H1 (cell line): ENCODE measurements at regions not wholly inside any gene's neighbourhood (a gene's known extent, or its start where the extent isn't known, plus 50 kb on each side); places are given as distances from the start of the nearest gene placed in this dataset.

Experiments
- CHD1 ChIP-seq: IDR thresholded peaks from 2 replicates; pipeline ENCODE4 v1.6.1; 2012; ENCODE audit warnings: low read depth, low read length, improper control_type of control experiment
- CHD7 ChIP-seq: fragments of 300-600 bp; sonication (generic); IDR thresholded peaks from 2 replicates; pipeline ENCODE4 v1.7.1; 2012; ENCODE audit warnings: low read length, moderate library complexity, mild to moderate bottlenecking, inconsistent platforms; ENCODE audit not compliant: insufficient replicate concordance
- CREB1 ChIP-seq: IDR thresholded peaks from 2 replicates; pipeline ENCODE4 v1.6.1; 2012; ENCODE audit warnings: inconsistent platforms
- CTCF ChIP-seq, 3 experiments: IDR thresholded peaks; 1 replicate in 2 of 3; 2 replicates in 1 of 3; pipeline versions ENCODE4 v1.5.1 to v1.6.1; 2011; ENCODE audit warnings: low read length in 3 of 3, mild to moderate bottlenecking in 3 of 3, inconsistent platforms in 2 of 3, low read depth in 1 of 3, moderate library complexity in 1 of 3; ENCODE audit not compliant: insufficient read depth in 1 of 3; ENCODE audit errors: control extremely low read depth in 1 of 3
- EP300 ChIP-seq, 2 experiments: IDR thresholded peaks; 1 replicate in 1 of 2; 2 replicates in 1 of 2; pipeline ENCODE4 v1.6.1; 2011 to 2012; ENCODE audit warnings: low read depth in 2 of 2, low read length in 2 of 2, mild to moderate bottlenecking in 2 of 2, borderline replicate concordance in 1 of 2, inconsistent platforms in 1 of 2, moderate library complexity in 1 of 2
- POLR2AphosphoS5 ChIP-seq: IDR thresholded peaks from 2 replicates; pipeline ENCODE4 v1.6.1; 2011; ENCODE audit warnings: low read depth, low read length
- RBBP5 ChIP-seq: IDR thresholded peaks from 2 replicates; pipeline ENCODE4 v1.7.1; 2012; ENCODE audit warnings: low read depth, mild to moderate bottlenecking, inconsistent platforms, low read length, moderate library complexity, borderline replicate concordance
- SP2 ChIP-seq: IDR thresholded peaks from 2 replicates; pipeline ENCODE4 v1.6.1; 2012; ENCODE audit warnings: mild to moderate bottlenecking, low read length, inconsistent platforms
- SUZ12 ChIP-seq: fragments of 200-600 bp; sonication (generic); IDR thresholded peaks from 2 replicates; pipeline ENCODE4 v1.6.1; 2012; ENCODE audit warnings: mild to moderate bottlenecking, inconsistent platforms, low read length, moderate library complexity, mixed read lengths
- TAF7 ChIP-seq: optimal IDR thresholded peaks from 2 replicates; pipeline ENCODE3; 2011; ENCODE audit warnings: low read depth, mild to moderate bottlenecking, inconsistent platforms, low read length, moderate library complexity, borderline replicate concordance

- TF ChIP-seq CHD7 (no peak), EP300 (IDR thresholded peaks at IDR 0.05; ENCODE audit: borderline replicate concordance in 1 of 2, low read depth in 2 of 2, low read length in 2 of 2) (no peak), POLR2AphosphoS5 (no peak), TAF7 (no peak), RBBP5 (no peak), CREB1 (no peak), CTCF (IDR thresholded peaks at IDR 0.05; ENCODE audit: control extremely low read depth in 1 of 3, insufficient read depth in 1 of 3, low read depth in 1 of 3, low read length in 3 of 3) (no peak), CHD1 (no peak), SUZ12 (no peak), SP2 (no peak)
These were observed 125.6 kb upstream of the PAPPA start (continued) for GRCh38 chr9:116027951-116028350.
